Type B pancreatic cell (in vitro differentiated cells): ENCODE measurements at regions not wholly inside any gene's neighbourhood (a gene's known extent, or its start where the extent isn't known, plus 50 kb on each side); places are given as distances from the start of the nearest gene placed in this dataset.

Source experiments
- DNase-seq: peaks from one replicate; pipeline ENCODE4 v3.0.0; 2021; ENCODE audit warnings: mixed read lengths; ENCODE audit not compliant: unreplicated experiment; ENCODE audit errors: extremely low spot score
- H3K27ac Mint-ChIP-seq: 2 replicates; pipeline ENCODE4 v1.8.0; 2021; ENCODE audit warnings: mild to moderate bottlenecking, mixed read lengths
- H3K27me3 Mint-ChIP-seq: 2 replicates; pipeline ENCODE4 v1.8.0; 2021; ENCODE audit warnings: mixed read lengths
- H3K36me3 Mint-ChIP-seq: 2 replicates; pipeline ENCODE4 v1.8.0; 2021; ENCODE audit warnings: mixed read lengths
- H3K4me1 Mint-ChIP-seq: one replicate; pipeline ENCODE4 v1.8.0; 2021; ENCODE audit warnings: mixed read lengths; ENCODE audit not compliant: unreplicated experiment
- H3K4me3 Mint-ChIP-seq: 2 replicates; pipeline ENCODE4 v1.8.0; 2021; ENCODE audit warnings: mild to moderate bottlenecking, mixed read lengths
- H3K9me3 Mint-ChIP-seq: 2 replicates; pipeline ENCODE4 v1.8.0; 2021; ENCODE audit warnings: mixed read lengths
- TF ChIP-seq, protein P1 (sequence below): fragments of 200-600 bp; sonication (generic); conservative IDR thresholded peaks from 2 replicates; pipeline ENCODE4 v1.5.0; 2021; ENCODE audit warnings: antibody characterized with exemption, mild to moderate bottlenecking

- Mint-ChIP-seq H3K9me3 (peaks cover 10% of the 10 kb centered on the region), H3K4me3 (no peak overlapping the region), H3K36me3 (no peaks in the 10 kb centered on the region), H3K27me3 (no peaks in the 10 kb centered on the region), H3K27ac (no peak overlapping the region), H3K4me1 (peaks cover 3% of the 10 kb centered on the region)
- TF ChIP-seq, protein P1, sequence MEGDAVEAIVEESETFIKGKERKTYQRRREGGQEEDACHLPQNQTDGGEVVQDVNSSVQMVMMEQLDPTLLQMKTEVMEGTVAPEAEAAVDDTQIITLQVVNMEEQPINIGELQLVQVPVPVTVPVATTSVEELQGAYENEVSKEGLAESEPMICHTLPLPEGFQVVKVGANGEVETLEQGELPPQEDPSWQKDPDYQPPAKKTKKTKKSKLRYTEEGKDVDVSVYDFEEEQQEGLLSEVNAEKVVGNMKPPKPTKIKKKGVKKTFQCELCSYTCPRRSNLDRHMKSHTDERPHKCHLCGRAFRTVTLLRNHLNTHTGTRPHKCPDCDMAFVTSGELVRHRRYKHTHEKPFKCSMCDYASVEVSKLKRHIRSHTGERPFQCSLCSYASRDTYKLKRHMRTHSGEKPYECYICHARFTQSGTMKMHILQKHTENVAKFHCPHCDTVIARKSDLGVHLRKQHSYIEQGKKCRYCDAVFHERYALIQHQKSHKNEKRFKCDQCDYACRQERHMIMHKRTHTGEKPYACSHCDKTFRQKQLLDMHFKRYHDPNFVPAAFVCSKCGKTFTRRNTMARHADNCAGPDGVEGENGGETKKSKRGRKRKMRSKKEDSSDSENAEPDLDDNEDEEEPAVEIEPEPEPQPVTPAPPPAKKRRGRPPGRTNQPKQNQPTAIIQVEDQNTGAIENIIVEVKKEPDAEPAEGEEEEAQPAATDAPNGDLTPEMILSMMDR = no peak
- DNase-seq = no peak
Observed at GRCh38 chr4:121237069-121237399, 72.9 kb upstream of the TNIP3 start.

GRCh38 chr4:121236353-121237068 lies 72.4 kb upstream of the TNIP3 start:
- DNase-seq = no peak
- H3K4me3 Mint-ChIP-seq = no peak overlapping the region
- peaks cover 3% of the 10 kb centered on the region for H3K4me1 Mint-ChIP-seq
- H3K36me3 Mint-ChIP-seq = no peaks in the 10 kb centered on the region
- H3K9me3 Mint-ChIP-seq = peaks cover 10% of the 10 kb centered on the region
- TF ChIP-seq, protein P1 = no peak
- no peak overlapping the region for H3K27ac Mint-ChIP-seq
- no peaks in the 10 kb centered on the region for H3K27me3 Mint-ChIP-seq

DNA sequence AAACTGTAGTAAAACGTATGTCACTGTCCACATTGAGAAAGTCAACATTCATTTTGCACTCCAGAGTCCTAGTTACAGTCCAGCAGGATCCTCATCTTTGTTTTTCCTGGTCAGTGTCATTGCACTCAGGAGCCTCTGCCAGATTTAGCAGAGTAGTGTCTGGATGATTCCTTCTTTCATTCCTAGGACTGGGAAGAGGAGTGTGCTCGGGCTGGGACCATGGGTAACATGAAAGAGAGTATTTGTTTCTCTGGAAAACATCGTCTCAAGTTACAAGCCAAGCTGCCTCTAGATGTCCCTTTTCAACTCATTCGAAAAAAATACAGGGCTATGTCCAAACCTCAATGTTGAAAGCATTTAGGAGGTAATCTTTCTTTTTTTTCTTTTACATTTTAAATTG lies 69.9 kb upstream of the TNIP3 start:
- Mint-ChIP-seq H3K27me3 (no peaks in the 10 kb centered on the region), H3K27ac (no peak overlapping the region), H3K36me3 (no peaks in the 10 kb centered on the region), H3K4me3 (no peak overlapping the region), H3K4me1 (peaks cover 4% of the 10 kb centered on the region), H3K9me3 (peaks cover 4% of the 10 kb centered on the region)
- TF ChIP-seq, protein P1 = no peak
- DNase-seq = no peak

GRCh38 chr4:121229993-121230392 lies 65.9 kb upstream of the TNIP3 start:
- H3K27me3 Mint-ChIP-seq = peaks cover 4% of the 10 kb centered on the region
- no peak for DNase-seq
- TF ChIP-seq, protein P1 = no peak
- H3K27ac Mint-ChIP-seq = no peak overlapping the region
- H3K36me3 Mint-ChIP-seq = no peaks in the 10 kb centered on the region
- H3K9me3 Mint-ChIP-seq = no peaks in the 10 kb centered on the region
- H3K4me3 Mint-ChIP-seq = no peak overlapping the region
- H3K4me1 Mint-ChIP-seq = peaks cover 3% of the 10 kb centered on the region

GRCh38 chr4:121228848-121229247 lies 64.7 kb upstream of the TNIP3 start:
- no peaks in the 10 kb centered on the region for H3K9me3 Mint-ChIP-seq
- no peak overlapping the region for H3K4me3 Mint-ChIP-seq
- no peak overlapping the region for H3K27ac Mint-ChIP-seq
- DNase-seq = no peak
- H3K36me3 Mint-ChIP-seq = no peaks in the 10 kb centered on the region
- peaks cover 3% of the 10 kb centered on the region for H3K4me1 Mint-ChIP-seq
- TF ChIP-seq, protein P1 = no peak
- H3K27me3 Mint-ChIP-seq = peaks cover 4% of the 10 kb centered on the region
